ENCODE measurements at regions not wholly inside any gene's neighbourhood (a gene's known extent, or its start where the extent isn't known, plus 50 kb on each side); places are given as distances from the start of the nearest gene placed in this dataset.

DNA sequence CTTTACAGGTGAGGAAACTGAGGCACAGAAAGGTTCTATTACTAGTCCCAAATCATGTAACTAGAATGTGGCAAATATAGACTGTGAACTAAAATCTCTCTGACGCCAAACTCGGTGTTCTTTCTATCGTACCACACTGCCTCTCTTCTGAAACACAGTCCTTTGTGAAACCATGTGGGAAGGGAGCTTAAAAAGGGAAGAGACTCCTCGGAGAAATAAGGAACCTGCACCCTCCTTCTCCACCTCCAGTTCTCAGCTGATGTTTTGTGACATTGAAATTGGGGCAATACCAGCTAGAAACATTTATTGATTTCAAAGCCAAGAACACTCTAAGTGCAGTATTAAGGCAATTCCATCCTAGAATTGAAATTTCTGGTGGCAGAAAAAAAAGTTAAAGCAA lies 76.4 kb upstream of the DRD2 start:
- TF ChIP-seq, protein P1, sequence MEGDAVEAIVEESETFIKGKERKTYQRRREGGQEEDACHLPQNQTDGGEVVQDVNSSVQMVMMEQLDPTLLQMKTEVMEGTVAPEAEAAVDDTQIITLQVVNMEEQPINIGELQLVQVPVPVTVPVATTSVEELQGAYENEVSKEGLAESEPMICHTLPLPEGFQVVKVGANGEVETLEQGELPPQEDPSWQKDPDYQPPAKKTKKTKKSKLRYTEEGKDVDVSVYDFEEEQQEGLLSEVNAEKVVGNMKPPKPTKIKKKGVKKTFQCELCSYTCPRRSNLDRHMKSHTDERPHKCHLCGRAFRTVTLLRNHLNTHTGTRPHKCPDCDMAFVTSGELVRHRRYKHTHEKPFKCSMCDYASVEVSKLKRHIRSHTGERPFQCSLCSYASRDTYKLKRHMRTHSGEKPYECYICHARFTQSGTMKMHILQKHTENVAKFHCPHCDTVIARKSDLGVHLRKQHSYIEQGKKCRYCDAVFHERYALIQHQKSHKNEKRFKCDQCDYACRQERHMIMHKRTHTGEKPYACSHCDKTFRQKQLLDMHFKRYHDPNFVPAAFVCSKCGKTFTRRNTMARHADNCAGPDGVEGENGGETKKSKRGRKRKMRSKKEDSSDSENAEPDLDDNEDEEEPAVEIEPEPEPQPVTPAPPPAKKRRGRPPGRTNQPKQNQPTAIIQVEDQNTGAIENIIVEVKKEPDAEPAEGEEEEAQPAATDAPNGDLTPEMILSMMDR (IDR thresholded peaks at IDR 0.05), result no peak
- H3K36me3 ChIP-seq, result no peaks in the 10 kb centered on the region
- no peak overlapping the region for H3K4me3 ChIP-seq
- DNase-seq, result no peak
- H3K27me3 ChIP-seq, result peaks cover 0 to 3% of the 10 kb centered on the region in 2 donors
- H3K27ac ChIP-seq, result no peak overlapping the region
- intact Hi-C loops (cut with DNase I; ENCODE audit: low total_unique reads), result no loop called here
- H3K9me3 ChIP-seq, result no peaks in the 10 kb centered on the region
- peaks cover 0 to 17% (median 6%) of the 10 kb centered on the region in 4 donors for H3K4me1 ChIP-seq

DNA sequence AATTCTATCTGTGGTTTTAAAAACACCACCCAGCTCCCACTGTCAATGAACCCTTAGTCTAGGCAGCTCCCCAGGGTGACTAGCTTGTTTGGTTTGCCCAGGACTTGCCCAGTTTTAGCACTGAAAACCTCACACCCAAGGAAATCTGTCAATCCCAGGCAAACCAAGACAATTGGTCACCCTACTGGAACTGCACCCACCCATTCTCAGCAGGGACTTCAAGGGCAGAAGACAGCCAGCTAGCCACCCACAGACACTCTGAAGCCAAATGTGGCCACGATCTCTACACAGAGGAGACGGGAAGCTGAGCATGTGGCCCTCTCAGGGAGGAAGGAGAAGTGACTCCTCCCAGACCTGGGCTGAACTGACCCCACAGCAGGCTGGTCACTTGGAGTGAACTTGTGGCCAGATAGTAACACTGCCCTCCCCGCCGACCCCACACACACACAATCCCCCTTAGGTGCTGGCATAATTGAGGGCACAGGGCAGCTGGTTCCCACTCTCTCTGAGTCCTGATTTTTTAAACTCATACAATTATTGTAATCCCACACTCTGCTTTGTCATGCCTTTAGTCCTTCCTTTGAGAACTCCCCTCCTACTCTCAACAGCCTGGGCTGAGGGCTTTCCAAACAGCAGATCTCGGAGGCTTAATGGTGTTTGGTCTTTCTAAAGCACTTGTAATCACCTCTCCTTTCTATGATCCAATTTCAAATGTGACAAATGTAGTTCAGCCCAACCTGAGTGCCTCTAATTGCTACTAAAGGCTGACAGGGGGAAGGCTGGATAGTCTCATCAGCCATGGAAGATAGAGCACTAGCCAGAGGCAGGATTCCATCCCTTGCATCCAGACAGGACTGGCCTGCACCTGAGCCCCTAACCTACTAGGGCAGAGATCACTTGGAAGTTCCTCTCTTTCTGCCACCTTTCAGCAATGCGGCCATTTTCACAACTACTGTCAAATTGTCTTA lies 74.7 kb upstream of the DRD2 start:
- no peak for DNase-seq

DNA sequence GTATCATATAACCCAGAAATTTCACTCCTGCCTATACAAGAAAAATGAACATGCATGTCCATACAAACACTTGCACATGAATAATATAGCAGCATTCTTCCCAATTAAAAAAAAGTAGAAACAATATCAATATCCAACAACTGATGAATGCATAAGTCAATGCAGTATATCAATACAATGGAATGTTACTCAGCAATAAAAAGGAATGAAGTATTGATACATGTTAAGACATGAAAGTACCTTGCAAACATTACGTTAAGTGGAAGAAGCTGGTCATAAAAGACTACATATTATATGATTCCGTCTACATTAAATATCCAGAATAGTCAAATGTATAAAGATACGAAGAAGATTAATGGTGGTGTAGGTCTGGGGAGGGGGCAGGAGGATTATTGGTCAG lies 73.9 kb upstream of the DRD2 start:
- intact Hi-C loops (cut with DNase I; ENCODE audit: low total_unique reads), result no loop called here
- no peak overlapping the region for H3K27ac ChIP-seq
- H3K4me3 ChIP-seq, result no peak overlapping the region
- H3K4me1 ChIP-seq, result peaks cover 0 to 16% (median 6%) of the 10 kb centered on the region in 4 donors
- H3K36me3 ChIP-seq, result no peaks in the 10 kb centered on the region
- H3K27me3 ChIP-seq, result peaks cover 0 to 3% of the 10 kb centered on the region in 2 donors
- DNase-seq, result no peak
- TF ChIP-seq, protein P1 (IDR thresholded peaks at IDR 0.05), result no peak
- H3K9me3 ChIP-seq, result no peaks in the 10 kb centered on the region

More for the DNA sequence above, 74.7 kb upstream of the DRD2 start:
- no peak overlapping the region for H3K4me3 ChIP-seq
- H3K9me3 ChIP-seq, result no peaks in the 10 kb centered on the region
- peaks cover 0 to 17% (median 6%) of the 10 kb centered on the region in 4 donors for H3K4me1 ChIP-seq
- H3K27me3 ChIP-seq, result peaks cover 0 to 3% of the 10 kb centered on the region in 2 donors
- TF ChIP-seq, protein P1 (IDR thresholded peaks at IDR 0.05), result no peak
- H3K27ac ChIP-seq, result no peak overlapping the region
- intact Hi-C loops (cut with DNase I; ENCODE audit: low total_unique reads), result no loop called here
- H3K36me3 ChIP-seq, result no peaks in the 10 kb centered on the region

DNA sequence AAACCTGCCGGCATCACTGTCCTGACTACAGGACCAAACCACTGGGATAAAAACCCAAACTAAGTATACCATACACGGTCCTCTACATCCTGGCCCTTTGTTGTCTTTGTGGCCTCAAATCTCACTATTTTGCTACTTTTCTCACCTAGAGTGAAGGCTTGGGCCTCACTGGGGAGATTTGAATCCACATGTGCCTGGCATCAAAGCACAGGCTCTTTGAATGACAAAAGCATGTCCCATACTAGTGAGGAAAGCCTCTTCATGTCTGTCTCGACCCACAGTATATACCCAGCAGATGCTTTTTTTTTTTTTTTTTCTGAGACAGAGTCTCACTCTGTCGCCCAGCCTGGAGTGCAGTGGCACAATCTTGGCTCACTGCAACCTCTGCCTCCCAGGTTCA lies 72.5 kb upstream of the DRD2 start:
- no peak for DNase-seq
- no peak overlapping the region for H3K4me3 ChIP-seq
- peaks cover 0 to 3% of the 10 kb centered on the region in 2 donors for H3K27me3 ChIP-seq
- H3K9me3 ChIP-seq, result no peaks in the 10 kb centered on the region
- H3K4me1 ChIP-seq, result peaks cover 0 to 2% (median 0%) of the 10 kb centered on the region in 4 donors
- TF ChIP-seq, protein P1 (IDR thresholded peaks at IDR 0.05), result no peak
- intact Hi-C loops (cut with DNase I; ENCODE audit: low total_unique reads), result no loop called here
- H3K36me3 ChIP-seq, result no peaks in the 10 kb centered on the region
- H3K27ac ChIP-seq, result no peak overlapping the region

DNA sequence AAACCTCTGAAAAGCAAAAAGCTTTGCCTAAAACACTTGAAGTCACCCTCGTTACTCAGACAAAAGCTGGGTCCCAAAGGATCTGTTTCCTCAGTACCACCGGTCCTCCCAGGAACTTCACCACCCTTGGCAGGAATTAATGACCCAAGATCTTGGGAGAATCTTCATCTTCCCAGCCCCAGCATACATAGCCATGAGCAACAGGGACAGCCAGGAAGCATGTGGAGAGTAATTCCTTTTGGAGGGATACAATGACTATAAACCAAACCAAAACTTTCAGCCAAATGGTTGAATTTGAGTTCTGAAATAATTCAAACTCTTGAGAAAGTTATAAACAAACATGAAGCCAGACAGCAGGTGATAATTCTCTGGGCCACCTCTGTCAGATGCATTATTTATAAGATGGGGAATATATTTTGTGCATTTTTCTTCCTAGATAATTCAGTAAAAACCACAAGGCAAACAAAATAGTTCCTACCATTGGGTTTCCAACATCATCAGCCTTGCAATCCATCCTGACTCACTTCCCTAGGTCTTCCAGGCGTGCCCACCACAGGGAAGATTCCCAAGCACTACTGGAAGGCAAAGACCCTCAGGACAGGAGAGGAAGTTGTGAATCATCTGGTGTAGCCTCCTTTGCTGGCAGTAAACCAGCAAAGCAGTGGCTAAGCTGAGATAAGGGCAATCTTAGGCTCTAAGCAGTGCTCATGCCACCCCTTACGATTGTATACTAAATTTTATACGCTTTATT lies 71.7 kb upstream of the DRD2 start:
- H3K4me1 ChIP-seq, result no peaks in the 10 kb centered on the region
- no peak overlapping the region for H3K4me3 ChIP-seq
- intact Hi-C loops (cut with DNase I; ENCODE audit: low total_unique reads), result no loop called here
- H3K27ac ChIP-seq, result no peak overlapping the region
- TF ChIP-seq, protein P1 (IDR thresholded peaks at IDR 0.05), result no peak
- H3K36me3 ChIP-seq, result no peaks in the 10 kb centered on the region
- H3K9me3 ChIP-seq, result no peaks in the 10 kb centered on the region
- peaks cover 0 to 3% of the 10 kb centered on the region in 2 donors for H3K27me3 ChIP-seq
- no peak for DNase-seq
